ENCODE measurements at regions not wholly inside any gene's neighbourhood (a gene's known extent, or its start where the extent isn't known, plus 50 kb on each side); places are given as distances from the start of the nearest gene placed in this dataset.

GRCh38 chr18:42179542-42180121 lies 224.6 kb downstream of the PIK3C3 start:
- no peak overlapping the region for H2AFZ ChIP-seq (ENCODE audit: low read depth, low read length)
- no peak for FAIRE-seq
- intact Hi-C loops (cut with micrococcal nuclease) = no loop called here
- no peaks in the 10 kb centered on the region for H3K9me3 ChIP-seq (replicated peaks; ENCODE audit: control insufficient read depth, insufficient read depth, low read length)
- ChIA-PET CTCF (no interaction called here), POLR2A (no interaction called here)
- no peak overlapping the region for H3K27ac ChIP-seq (ENCODE audit: insufficient read depth, low read depth, low read length)
- no peak for TF ChIP-seq JUN (IDR thresholded peaks at IDR 0.05; ENCODE audit: borderline replicate concordance, insufficient read depth, insufficient read length, low read depth)
- TF ChIP-seq POLR2AphosphoS5 (IDR thresholded peaks at IDR 0.05; ENCODE audit: insufficient read depth, low read depth, low read length) = no peak
- TF ChIP-seq POLR2A (IDR thresholded peaks at IDR 0.05; ENCODE audit: low read depth, low read length) = no peak
- no peak for TF ChIP-seq GATA2 (IDR thresholded peaks at IDR 0.05; ENCODE audit: insufficient read depth, insufficient read length, low read depth, low read length)
- TF ChIP-seq MAX (IDR thresholded peaks at IDR 0.05; ENCODE audit: insufficient read depth, insufficient read length) = no peak
- TF ChIP-seq EZH2 (IDR thresholded peaks at IDR 0.05; ENCODE audit: borderline replicate concordance, low read depth, low read length, severe bottlenecking) = no peak
- TF ChIP-seq CTCF (IDR thresholded peaks at IDR 0.05; ENCODE audit: extremely low read depth in 1 of 2, insufficient read depth in 1 of 2, low read depth in 1 of 2, low read length in 2 of 2) = no peak
- TF ChIP-seq FOS (IDR thresholded peaks at IDR 0.05; ENCODE audit: borderline replicate concordance, insufficient read depth, low read length) = no peak
- TF ChIP-seq MYC (IDR thresholded peaks at IDR 0.05; ENCODE audit: low read depth, low read length) = no peak
- H4K20me1 ChIP-seq (replicated peaks; ENCODE audit: control insufficient read depth, extremely low read depth, insufficient read depth, low read length) = no peaks in the 10 kb centered on the region
- H3K9me1 ChIP-seq (replicated peaks; ENCODE audit: control insufficient read depth, extremely low read depth, insufficient read depth, low read length) = no peaks in the 10 kb centered on the region
- no peaks in the 10 kb centered on the region for H3K4me1 ChIP-seq (ENCODE audit: control insufficient read depth, extremely low read depth, insufficient read depth, low read length)
- H3K27me3 ChIP-seq (ENCODE audit: control insufficient read depth in 2 of 2, insufficient read depth in 2 of 2, low read length in 2 of 2) = no peaks in the 10 kb centered on the region
- H3K36me3 ChIP-seq (ENCODE audit: control insufficient read depth in 2 of 2, extremely low read depth in 1 of 2, insufficient read depth in 2 of 2, low read length in 2 of 2) = no peaks in the 10 kb centered on the region
- H3K79me2 ChIP-seq (ENCODE audit: control insufficient read depth, insufficient read depth, low read length) = no peaks in the 10 kb centered on the region
- no TSS peak for BruUV-seq (replicated peaks)
- dilution Hi-C loops (cut with MboI; ENCODE audit: extremely low pct_ligation_motif_present, low sequenced_read_pairs) = no loop called here
- H3K4me3 ChIP-seq (replicated peaks in 1 of 3; ENCODE audit: insufficient read depth in 1 of 3, low read depth in 1 of 3, low read length in 3 of 3) = no peak overlapping the region
- no peak overlapping the region for H3K4me2 ChIP-seq (ENCODE audit: insufficient read depth, low read length)
- no peak overlapping the region for H3K9ac ChIP-seq (replicated peaks; ENCODE audit: extremely low read depth, insufficient read depth, low read length)
- DNase-seq (ENCODE audit: low read depth, low spot score) = no peak

Data from endothelial cell of umbilical vein (primary cell).